HFF-Myc (cell line): ENCODE measurements at regions not wholly inside any gene's neighbourhood (a gene's known extent, or its start where the extent isn't known, plus 50 kb on each side); places are given as distances from the start of the nearest gene placed in this dataset.

Experiments used
- DNase-seq: peaks from one replicate; pipeline ENCODE4 v3.0.0-alpha.2; 2011; ENCODE audit warnings: low read depth; ENCODE audit errors: extremely low read depth
- H3K4me3 ChIP-seq: replicated peaks from 2 replicates; pipeline ENCODE4 v1.5.1; 2011; ENCODE audit warnings: low read depth, mild to moderate bottlenecking, control low read depth, low read length
- CTCF ChIP-seq: IDR thresholded peaks from 2 replicates; pipeline ENCODE4 v1.5.1; 2012; ENCODE audit warnings: mild to moderate bottlenecking, low read depth, low read length, control low read depth; ENCODE audit errors: missing control alignments

GRCh38 chr5:52255308-52255707, 532.4 kb upstream of the ITGA1 start:
- no peak overlapping the region for H3K4me3 ChIP-seq
- no peak for DNase-seq
- TF ChIP-seq CTCF: no peak

GRCh38 chr5:52262844-52263243, 524.9 kb upstream of the ITGA1 start:
- TF ChIP-seq CTCF: no peak
- no peak for DNase-seq
- no peak overlapping the region for H3K4me3 ChIP-seq

DNA sequence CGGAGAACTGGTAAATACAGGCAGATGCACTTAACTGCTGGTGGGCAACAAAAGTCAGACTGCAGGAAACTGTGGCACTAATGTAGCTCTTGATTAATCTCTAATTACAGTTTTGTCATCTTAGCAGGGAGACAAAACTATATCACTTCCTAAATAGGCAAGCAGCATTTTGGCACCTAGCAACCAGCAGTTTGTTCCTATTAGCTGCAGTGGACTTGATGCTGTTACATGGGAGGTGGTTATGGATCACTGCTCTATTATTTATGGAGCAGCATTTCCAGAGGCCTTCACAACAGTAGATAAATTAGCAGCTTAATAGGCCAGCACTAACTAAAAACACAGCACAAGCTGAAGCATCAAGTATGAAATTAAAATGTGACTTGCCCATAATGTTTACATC, 518.3 kb upstream of the ITGA1 start:
- no peak for DNase-seq
- no peak for TF ChIP-seq CTCF
- no peak overlapping the region for H3K4me3 ChIP-seq

GRCh38 chr5:52269859-52270258, 517.9 kb upstream of the ITGA1 start:
- H3K4me3 ChIP-seq: no peak overlapping the region
- TF ChIP-seq CTCF: no peak
- no peak for DNase-seq

DNA sequence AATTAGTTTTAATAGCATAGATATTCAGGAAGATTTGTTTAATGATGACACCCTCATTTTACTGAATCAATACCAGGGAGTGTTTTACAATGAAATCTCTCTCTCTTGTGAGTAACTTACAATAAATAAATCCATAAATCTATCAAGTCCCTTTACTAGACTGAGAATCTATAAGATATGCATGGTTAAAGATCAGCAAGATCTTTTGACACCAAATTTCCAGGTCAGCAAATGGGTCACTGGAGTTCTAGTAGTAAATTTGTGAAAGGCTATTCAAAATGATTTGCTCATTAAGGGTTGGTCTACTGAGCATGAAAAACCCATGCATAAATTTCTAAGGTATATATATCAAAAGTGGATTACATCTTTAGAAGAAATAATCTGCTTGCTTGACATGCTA, 512.1 kb upstream of the ITGA1 start:
- TF ChIP-seq CTCF: no peak
- DNase-seq: no peak
- H3K4me3 ChIP-seq: no peak overlapping the region

DNA sequence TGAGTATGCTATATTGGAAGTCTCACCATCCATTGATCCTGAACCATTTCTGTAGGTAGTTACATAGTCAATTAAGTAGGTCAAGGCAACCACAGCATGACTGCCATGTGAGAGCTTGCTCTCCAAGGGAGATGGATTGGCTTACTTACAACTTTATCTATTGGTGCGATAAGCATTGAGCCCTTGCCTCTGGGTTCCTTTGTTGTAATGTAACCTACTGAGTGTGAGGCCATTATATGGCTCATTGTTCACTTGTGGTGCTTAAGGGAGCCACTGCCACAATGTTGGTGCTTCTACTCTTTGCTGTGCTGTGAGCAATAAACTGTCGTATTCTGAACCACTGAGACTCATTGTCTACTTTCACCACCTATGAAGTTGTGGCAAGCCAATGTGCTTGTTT, 510.6 kb upstream of the ITGA1 start:
- no peak for TF ChIP-seq CTCF
- no peak for DNase-seq
- no peak overlapping the region for H3K4me3 ChIP-seq

DNA sequence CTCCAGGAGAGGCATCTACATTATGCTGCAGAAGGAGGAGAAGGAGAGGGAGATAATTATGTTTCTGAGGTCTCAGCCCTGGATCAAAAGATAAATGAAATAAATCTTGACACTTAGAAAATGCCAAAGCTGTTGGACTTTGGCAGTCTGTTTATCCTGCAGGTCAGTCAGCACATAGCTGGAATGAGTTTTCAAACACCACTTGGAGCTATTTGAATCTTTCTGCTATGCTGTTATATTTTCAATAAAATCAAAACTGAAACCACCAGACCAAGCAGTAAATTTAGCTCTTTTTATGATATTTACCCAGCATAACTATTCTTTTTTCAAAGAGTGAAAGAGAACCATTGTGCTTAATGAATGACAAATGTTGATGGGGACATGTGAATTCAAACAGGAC, 505.1 kb upstream of the ITGA1 start:
- TF ChIP-seq CTCF: no peak

More for the DNA sequence above, 505.1 kb upstream of the ITGA1 start:
- no peak for DNase-seq
- H3K4me3 ChIP-seq: no peak overlapping the region
